ENCODE measurements at regions not wholly inside any gene's neighbourhood (a gene's known extent, or its start where the extent isn't known, plus 50 kb on each side); places are given as distances from the start of the nearest gene placed in this dataset.
A peak's percentile ranks its signal among the peaks of the same experiment; 100 is the strongest.

DNA sequence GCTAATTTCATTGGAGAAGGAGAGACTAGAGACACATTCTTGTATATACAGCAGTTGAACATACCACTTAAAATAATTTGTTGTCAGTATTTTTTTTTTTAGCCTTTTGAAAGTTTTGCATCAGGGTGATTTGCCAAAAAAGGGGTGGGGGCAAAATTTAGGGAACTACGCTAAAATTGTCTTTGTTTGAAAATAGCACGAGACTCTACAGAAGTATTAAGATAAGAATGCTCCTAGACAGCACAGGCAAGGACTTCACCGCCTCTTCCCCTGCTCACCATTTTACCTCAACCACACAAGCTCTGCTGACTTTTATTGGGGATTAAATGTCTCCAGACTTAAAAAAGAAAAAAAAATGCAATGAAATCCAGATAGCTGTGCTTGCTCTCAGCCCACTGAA is 236.1 kb upstream of the USP25 start:
- Histone ChIP-seq H3K4me3 (ENCODE audit: low read depth in 1 of 2, low read length in 2 of 2) (no peak overlapping the region), H3K27me3 (ENCODE audit: low read depth, low read length) (no peaks in the 10 kb centered on the region), H3K36me3 (ENCODE audit: control insufficient read depth in 1 of 2, insufficient read depth in 2 of 2, low read length in 2 of 2) (no peaks in the 10 kb centered on the region), H3K9me3 (ENCODE audit: control insufficient read depth in 1 of 2, low read length in 2 of 2) (no peaks in the 10 kb centered on the region), H3K27ac (ENCODE audit: low read length) (no peak overlapping the region), H3K4me1 (ENCODE audit: control insufficient read depth in 1 of 2, insufficient read depth in 2 of 2, low read length in 2 of 2) (no peaks in the 10 kb centered on the region)

DNA sequence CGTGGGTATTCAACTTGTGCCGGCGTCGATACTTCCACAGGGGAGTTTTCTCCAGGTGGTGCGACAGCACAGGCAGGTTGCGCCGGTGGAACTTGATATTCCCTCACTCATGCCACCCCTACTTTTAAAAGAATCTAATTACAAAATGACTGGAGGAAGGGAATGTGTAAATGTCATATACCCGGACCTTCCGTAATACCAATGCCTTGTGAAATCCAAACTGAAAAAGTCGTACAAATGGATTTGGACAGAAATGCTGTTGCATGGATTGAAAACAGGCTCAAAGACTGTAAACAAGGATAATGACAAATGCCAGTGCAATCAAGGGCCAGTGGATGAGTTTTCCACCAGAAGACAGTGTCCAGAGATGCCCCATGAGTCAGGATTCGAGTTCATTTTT is 235.3 kb upstream of the USP25 start:
- Histone ChIP-seq H3K36me3 (ENCODE audit: control insufficient read depth in 1 of 2, insufficient read depth in 2 of 2, low read length in 2 of 2) (no peaks in the 10 kb centered on the region), H3K27me3 (ENCODE audit: low read depth, low read length) (no peaks in the 10 kb centered on the region), H3K9me3 (ENCODE audit: control insufficient read depth in 1 of 2, low read length in 2 of 2) (no peaks in the 10 kb centered on the region), H3K4me3 (ENCODE audit: low read depth in 1 of 2, low read length in 2 of 2) (no peak overlapping the region), H3K27ac (ENCODE audit: low read length) (no peak overlapping the region), H3K4me1 (ENCODE audit: control insufficient read depth in 1 of 2, insufficient read depth in 2 of 2, low read length in 2 of 2) (no peaks in the 10 kb centered on the region)

GRCh38 chr21:15495965-15496364 is 233.8 kb upstream of the USP25 start:
- Histone ChIP-seq H3K4me1 (ENCODE audit: control insufficient read depth in 1 of 2, insufficient read depth in 2 of 2, low read length in 2 of 2) (no peaks in the 10 kb centered on the region), H3K36me3 (ENCODE audit: control insufficient read depth in 1 of 2, insufficient read depth in 2 of 2, low read length in 2 of 2) (no peaks in the 10 kb centered on the region), H3K9me3 (ENCODE audit: control insufficient read depth in 1 of 2, low read length in 2 of 2) (no peaks in the 10 kb centered on the region), H3K27me3 (ENCODE audit: low read depth, low read length) (no peaks in the 10 kb centered on the region), H3K4me3 (ENCODE audit: low read depth in 1 of 2, low read length in 2 of 2) (no peak overlapping the region), H3K27ac (ENCODE audit: low read length) (no peak overlapping the region)

DNA sequence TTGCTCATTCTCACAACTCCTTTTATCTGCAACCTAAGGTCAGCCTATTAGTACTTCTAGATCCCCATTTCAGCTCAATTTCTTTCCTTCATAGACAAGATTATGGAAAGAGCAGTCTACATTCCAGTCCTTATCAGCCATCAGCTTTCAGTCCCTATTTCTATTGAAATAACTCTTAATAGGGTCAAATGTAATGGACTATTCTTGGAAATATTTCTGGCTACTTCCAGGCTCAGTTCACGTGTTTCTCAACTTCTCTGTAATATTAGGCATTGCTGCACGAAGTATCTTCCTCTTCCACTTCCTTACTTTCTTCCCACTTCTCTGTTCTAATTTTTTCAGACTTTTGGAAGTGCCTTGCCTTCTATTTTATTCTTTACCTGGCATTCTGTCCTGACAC is 232.9 kb upstream of the USP25 start:
- Histone ChIP-seq H3K36me3 (ENCODE audit: control insufficient read depth in 1 of 2, insufficient read depth in 2 of 2, low read length in 2 of 2) (no peaks in the 10 kb centered on the region), H3K9me3 (ENCODE audit: control insufficient read depth in 1 of 2, low read length in 2 of 2) (no peaks in the 10 kb centered on the region), H3K4me1 (ENCODE audit: control insufficient read depth in 1 of 2, insufficient read depth in 2 of 2, low read length in 2 of 2) (no peaks in the 10 kb centered on the region), H3K27ac (ENCODE audit: low read length) (no peak overlapping the region), H3K4me3 (ENCODE audit: low read depth in 1 of 2, low read length in 2 of 2) (no peak overlapping the region), H3K27me3 (ENCODE audit: low read depth, low read length) (no peaks in the 10 kb centered on the region)

- H3K36me3 ChIP-seq (ENCODE audit: control insufficient read depth in 1 of 2, insufficient read depth in 2 of 2, low read length in 2 of 2): no peaks in the 10 kb centered on the region
- no peak overlapping the region for H3K27ac ChIP-seq (ENCODE audit: low read length)
- no peaks in the 10 kb centered on the region for H3K4me1 ChIP-seq (ENCODE audit: control insufficient read depth in 1 of 2, insufficient read depth in 2 of 2, low read length in 2 of 2)
- no peaks in the 10 kb centered on the region for H3K9me3 ChIP-seq (ENCODE audit: control insufficient read depth in 1 of 2, low read length in 2 of 2)
- H3K4me3 ChIP-seq (ENCODE audit: low read depth in 1 of 2, low read length in 2 of 2): no peak overlapping the region
- H3K27me3 ChIP-seq (ENCODE audit: low read depth, low read length): no peaks in the 10 kb centered on the region
Measured at GRCh38 chr21:15498455-15498854, 231.3 kb upstream of the USP25 start.

DNA sequence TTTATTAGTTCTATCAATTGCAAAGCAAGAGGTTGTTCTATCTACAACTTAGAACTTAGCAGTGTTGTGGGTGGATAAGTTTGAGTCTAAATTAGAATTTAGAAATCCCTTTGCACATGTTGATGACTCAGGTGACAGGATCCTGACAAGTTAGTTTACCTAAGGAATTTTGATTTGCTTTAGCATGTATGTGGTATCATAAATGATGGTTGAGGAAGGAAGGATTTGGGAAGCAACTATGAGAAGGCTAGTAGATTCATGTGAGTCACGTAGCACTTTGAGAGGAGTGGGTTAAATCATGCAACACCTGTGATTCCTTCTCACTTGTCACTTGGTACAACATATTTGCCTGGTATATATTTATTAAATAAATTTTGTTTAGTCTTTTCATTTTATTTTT is 223.7 kb upstream of the USP25 start:
- H3K27me3 ChIP-seq (ENCODE audit: low read depth, low read length): no peaks in the 10 kb centered on the region
- H3K4me3 ChIP-seq (ENCODE audit: low read depth in 1 of 2, low read length in 2 of 2): no peak overlapping the region
- no peaks in the 10 kb centered on the region for H3K4me1 ChIP-seq (ENCODE audit: control insufficient read depth in 1 of 2, insufficient read depth in 2 of 2, low read length in 2 of 2)

DNA sequence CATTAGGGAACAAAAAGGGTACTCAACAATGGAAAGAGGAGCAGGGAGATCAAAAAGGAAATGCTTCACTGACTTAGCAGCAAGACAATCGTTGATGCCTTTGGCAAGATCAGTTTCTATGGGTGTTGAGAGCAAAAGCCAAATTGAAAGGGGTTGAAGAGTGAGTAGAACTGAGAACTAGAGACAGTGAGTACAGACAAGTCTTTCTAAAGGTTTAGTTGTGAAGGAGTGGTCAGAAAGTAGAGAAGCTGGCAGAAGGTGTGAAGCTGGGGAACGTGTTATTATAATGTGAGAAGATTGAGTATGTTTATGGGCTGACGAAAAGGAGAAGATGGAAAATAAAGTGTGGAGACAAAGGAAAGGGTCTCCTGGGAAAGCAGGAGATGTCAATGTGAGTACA is 221.2 kb upstream of the USP25 start:
- H3K36me3 ChIP-seq (ENCODE audit: control insufficient read depth in 1 of 2, insufficient read depth in 2 of 2, low read length in 2 of 2): no peaks in the 10 kb centered on the region
- H3K4me1 ChIP-seq (ENCODE audit: control insufficient read depth in 1 of 2, insufficient read depth in 2 of 2, low read length in 2 of 2): no peaks in the 10 kb centered on the region
- H3K27me3 ChIP-seq (ENCODE audit: low read depth, low read length): no peaks in the 10 kb centered on the region
- no peaks in the 10 kb centered on the region for H3K9me3 ChIP-seq (ENCODE audit: control insufficient read depth in 1 of 2, low read length in 2 of 2)
- H3K27ac ChIP-seq (ENCODE audit: low read length): no peak overlapping the region
- no peak overlapping the region for H3K4me3 ChIP-seq (ENCODE audit: low read depth in 1 of 2, low read length in 2 of 2)

More for the DNA sequence above, 223.7 kb upstream of the USP25 start:
- Histone ChIP-seq H3K9me3 (ENCODE audit: control insufficient read depth in 1 of 2, low read length in 2 of 2) (no peaks in the 10 kb centered on the region), H3K36me3 (ENCODE audit: control insufficient read depth in 1 of 2, insufficient read depth in 2 of 2, low read length in 2 of 2) (no peaks in the 10 kb centered on the region), H3K27ac (ENCODE audit: low read length) (no peak overlapping the region)

GRCh38 chr21:15514073-15514946 is 215.5 kb upstream of the USP25 start:
- H3K27ac ChIP-seq (ENCODE audit: low read length): peak overlapping the region; percentile 8
- H3K4me1 ChIP-seq (ENCODE audit: control insufficient read depth in 1 of 2, insufficient read depth in 2 of 2, low read length in 2 of 2): no peaks in the 10 kb centered on the region
- peak overlapping the region in 1 of 2 donors; percentile 14 for H3K4me3 ChIP-seq (ENCODE audit: low read depth in 1 of 2, low read length in 2 of 2)
- no peaks in the 10 kb centered on the region for H3K27me3 ChIP-seq (ENCODE audit: low read depth, low read length)
- H3K36me3 ChIP-seq (ENCODE audit: control insufficient read depth in 1 of 2, insufficient read depth in 2 of 2, low read length in 2 of 2): no peaks in the 10 kb centered on the region
- no peaks in the 10 kb centered on the region for H3K9me3 ChIP-seq (ENCODE audit: control insufficient read depth in 1 of 2, low read length in 2 of 2)

DNA sequence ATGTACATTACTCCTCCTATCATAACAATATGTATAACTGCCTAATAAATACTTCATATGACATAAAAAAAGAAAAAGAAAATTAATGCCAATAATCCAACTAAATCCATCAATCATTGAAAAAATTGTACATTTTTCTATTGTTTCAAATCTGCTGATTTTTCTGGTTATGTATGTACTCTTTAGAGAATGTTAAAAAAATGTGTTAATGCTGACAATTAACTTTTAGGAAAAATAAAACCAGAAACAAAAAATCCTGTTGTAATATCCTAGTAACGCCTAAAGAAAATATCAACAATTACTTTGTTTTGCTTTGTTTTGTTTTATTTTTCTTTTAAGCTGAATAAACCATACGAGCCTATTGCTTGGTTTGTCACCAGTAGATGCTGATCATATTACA is 213.9 kb upstream of the USP25 start:
- no peak overlapping the region for H3K27ac ChIP-seq (ENCODE audit: low read length)
- no peaks in the 10 kb centered on the region for H3K9me3 ChIP-seq (ENCODE audit: control insufficient read depth in 1 of 2, low read length in 2 of 2)
- H3K36me3 ChIP-seq (ENCODE audit: control insufficient read depth in 1 of 2, insufficient read depth in 2 of 2, low read length in 2 of 2): no peaks in the 10 kb centered on the region
- no peaks in the 10 kb centered on the region for H3K4me1 ChIP-seq (ENCODE audit: control insufficient read depth in 1 of 2, insufficient read depth in 2 of 2, low read length in 2 of 2)
- no peaks in the 10 kb centered on the region for H3K27me3 ChIP-seq (ENCODE audit: low read depth, low read length)
- no peak overlapping the region for H3K4me3 ChIP-seq (ENCODE audit: low read depth in 1 of 2, low read length in 2 of 2)

DNA sequence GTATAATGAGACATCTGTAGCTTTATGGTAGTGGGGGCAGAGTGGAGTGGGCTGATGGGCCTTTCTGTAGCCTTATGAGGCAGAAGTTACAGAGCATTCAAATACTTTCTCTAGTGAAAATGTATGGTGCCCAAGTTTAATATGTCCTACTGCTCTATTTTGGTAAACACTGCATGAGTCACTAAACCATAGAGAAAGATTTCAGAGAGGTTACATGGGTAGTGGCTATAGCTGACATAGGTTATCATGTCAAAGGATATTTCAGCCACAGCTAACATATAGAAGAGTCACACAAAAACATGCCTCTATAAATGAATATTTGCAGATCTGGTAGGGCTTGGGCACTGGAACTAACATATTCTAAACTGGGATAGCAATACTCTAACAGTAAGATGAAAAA is 212.4 kb upstream of the USP25 start:
- no peak overlapping the region for H3K27ac ChIP-seq (ENCODE audit: low read length)
- no peaks in the 10 kb centered on the region for H3K9me3 ChIP-seq (ENCODE audit: control insufficient read depth in 1 of 2, low read length in 2 of 2)
- H3K27me3 ChIP-seq (ENCODE audit: low read depth, low read length): no peaks in the 10 kb centered on the region
- no peak overlapping the region for H3K4me3 ChIP-seq (ENCODE audit: low read depth in 1 of 2, low read length in 2 of 2)
- H3K4me1 ChIP-seq (ENCODE audit: control insufficient read depth in 1 of 2, insufficient read depth in 2 of 2, low read length in 2 of 2): no peaks in the 10 kb centered on the region
- no peaks in the 10 kb centered on the region for H3K36me3 ChIP-seq (ENCODE audit: control insufficient read depth in 1 of 2, insufficient read depth in 2 of 2, low read length in 2 of 2)

DNA sequence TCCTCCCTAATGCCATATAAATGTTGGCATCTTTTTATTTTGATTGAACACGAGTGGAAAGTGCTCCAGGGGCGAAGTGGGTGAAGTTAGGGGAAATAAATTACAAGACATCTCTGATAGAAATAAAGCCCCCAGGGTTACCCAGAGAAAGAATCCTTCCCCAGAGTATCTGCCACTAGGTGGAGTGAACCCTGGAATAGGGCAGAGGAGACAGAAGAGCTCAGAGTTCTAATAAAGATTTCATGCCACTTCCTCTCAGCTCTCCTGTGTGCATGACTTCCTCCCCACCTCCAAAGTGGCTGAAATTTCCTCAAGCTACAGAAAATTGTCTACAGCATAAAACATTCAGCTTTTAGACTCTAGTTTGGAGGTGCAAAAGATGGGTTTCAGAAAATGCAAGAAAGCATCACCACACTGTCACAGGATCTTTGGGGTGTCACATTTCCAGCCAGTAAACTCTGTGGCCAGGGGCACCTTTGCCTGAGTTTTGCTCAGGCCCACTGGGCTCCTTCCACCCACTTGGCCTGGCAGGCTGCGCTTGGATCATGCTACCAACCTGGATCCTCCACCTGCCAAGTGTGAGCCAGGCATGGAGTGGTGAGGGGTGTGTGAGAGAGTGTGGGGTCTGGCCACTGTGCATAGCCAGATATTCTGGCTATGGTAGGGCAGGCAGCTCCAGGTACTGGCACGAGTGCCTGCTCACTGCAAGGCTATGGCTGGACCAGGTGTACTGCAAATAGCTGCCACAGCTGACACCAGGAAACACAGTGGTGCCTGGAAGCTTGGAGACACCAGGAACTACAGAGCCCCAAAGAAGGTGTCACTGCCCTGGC is 208.8 kb upstream of the USP25 start:
- Histone ChIP-seq H3K27me3 (ENCODE audit: low read depth, low read length) (no peaks in the 10 kb centered on the region), H3K4me3 (ENCODE audit: low read depth in 1 of 2, low read length in 2 of 2) (no peak overlapping the region), H3K27ac (ENCODE audit: low read length) (no peak overlapping the region), H3K4me1 (ENCODE audit: control insufficient read depth in 1 of 2, insufficient read depth in 2 of 2, low read length in 2 of 2) (no peaks in the 10 kb centered on the region), H3K9me3 (ENCODE audit: control insufficient read depth in 1 of 2, low read length in 2 of 2) (no peaks in the 10 kb centered on the region), H3K36me3 (ENCODE audit: control insufficient read depth in 1 of 2, insufficient read depth in 2 of 2, low read length in 2 of 2) (no peaks in the 10 kb centered on the region)

All from muscle layer of duodenum (tissue), 2 donors.